SK-N-SH treated with all-trans-retinoic acid at 6 μM for 48 hours (cell line): ENCODE measurements at regions not wholly inside any gene's neighbourhood (a gene's known extent, or its start where the extent isn't known, plus 50 kb on each side); places are given as distances from the start of the nearest gene placed in this dataset.

Source experiments
- ARNTL ChIP-seq: fragments of 450-650 bp; formaldehyde crosslinking; IDR thresholded peaks from 2 replicates; pipeline ENCODE4 v1.5.0; 2020; ENCODE audit warnings: low read depth, mild to moderate bottlenecking, moderate library complexity, borderline replicate concordance
- BACH2 ChIP-seq: fragments of 250-450 bp; sonication (Bioruptor Pico); IDR thresholded peaks from 2 replicates; pipeline ENCODE4 v1.9.0; 2021; ENCODE audit warnings: mild to moderate bottlenecking, borderline replicate concordance
- CSDC2 ChIP-seq: fragments of 250-450 bp; sonication (Bioruptor Pico); IDR thresholded peaks from 2 replicates; pipeline ENCODE4 v1.5.0; 2020; ENCODE audit warnings: mild to moderate bottlenecking, moderate library complexity
- GLIS3 ChIP-seq: fragments of 250-450 bp; sonication (Bioruptor Pico); IDR thresholded peaks from 2 replicates; pipeline ENCODE4 v1.5.0; 2020; ENCODE audit warnings: mild to moderate bottlenecking, moderate library complexity
- OSR1 ChIP-seq: fragments of 250-450 bp; sonication (Bioruptor Pico); IDR thresholded peaks from 2 replicates; pipeline ENCODE4 v1.8.0; 2022; ENCODE audit warnings: moderate library complexity, mild to moderate bottlenecking, inconsistent platforms
- TCF4 ChIP-seq: fragments of 250-450 bp; sonication (Bioruptor Pico); IDR thresholded peaks from 2 replicates; pipeline ENCODE4 v1.8.0; 2021; ENCODE audit warnings: mild to moderate bottlenecking, moderate library complexity, borderline replicate concordance
- ZNF565 ChIP-seq: fragments of 450-650 bp; formaldehyde crosslinking; conservative IDR thresholded peaks from 2 replicates; pipeline ENCODE4 v1.5.0; 2020; ENCODE audit warnings: low read depth, mild to moderate bottlenecking, moderate library complexity
- ZNF70 ChIP-seq: fragments of 450-650 bp; formaldehyde crosslinking; IDR thresholded peaks from 2 replicates; pipeline ENCODE4 v1.5.0; 2020; ENCODE audit warnings: mild to moderate bottlenecking, moderate library complexity
- ZNF8 ChIP-seq: fragments of 450-650 bp; formaldehyde crosslinking; IDR thresholded peaks from 2 replicates; pipeline ENCODE4 v1.5.0; 2020; ENCODE audit warnings: mild to moderate bottlenecking, moderate library complexity
- TF ChIP-seq, protein P1 (sequence below): fragments of 250-450 bp; sonication (Bioruptor Pico); IDR thresholded peaks from 2 replicates; pipeline ENCODE4 v1.8.0; 2020; ENCODE audit warnings: mild to moderate bottlenecking, moderate library complexity, borderline replicate concordance
- TF ChIP-seq, protein P2 (sequence below): fragments of 250-450 bp; sonication (Bioruptor Pico); IDR thresholded peaks from 2 replicates; pipeline ENCODE4 v1.5.1; 2020; ENCODE audit warnings: low read depth, mild to moderate bottlenecking, moderate library complexity
- TF ChIP-seq, protein P3 (sequence below): fragments of 250-450 bp; sonication (Bioruptor Pico); IDR thresholded peaks from 2 replicates; pipeline ENCODE4 v1.5.1; 2021; ENCODE audit warnings: mild to moderate bottlenecking, moderate library complexity

DNA sequence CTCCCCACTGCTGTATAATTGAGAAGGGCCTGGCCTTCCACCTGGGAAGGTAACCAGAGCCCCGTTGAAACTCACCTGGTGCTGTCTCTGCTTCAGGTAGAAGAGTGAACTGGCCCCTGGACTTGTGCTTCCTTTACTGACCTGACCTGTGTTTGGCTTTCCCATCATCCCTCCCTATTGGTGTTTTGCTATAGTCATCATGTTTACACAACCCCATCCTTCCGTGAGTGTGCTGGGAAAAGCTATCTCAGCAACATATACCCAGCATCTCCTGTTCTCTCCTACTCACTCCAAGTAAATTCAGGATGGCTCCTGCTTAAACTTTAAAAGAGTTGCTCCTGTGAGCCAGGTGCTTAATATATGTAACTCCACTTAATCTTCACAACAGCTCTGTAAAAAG is 77.2 kb upstream of the TSC22D2 start:
- TF ChIP-seq ZNF8 (CRISPR knock-in tag): no peak
- TF ChIP-seq, protein P1, sequence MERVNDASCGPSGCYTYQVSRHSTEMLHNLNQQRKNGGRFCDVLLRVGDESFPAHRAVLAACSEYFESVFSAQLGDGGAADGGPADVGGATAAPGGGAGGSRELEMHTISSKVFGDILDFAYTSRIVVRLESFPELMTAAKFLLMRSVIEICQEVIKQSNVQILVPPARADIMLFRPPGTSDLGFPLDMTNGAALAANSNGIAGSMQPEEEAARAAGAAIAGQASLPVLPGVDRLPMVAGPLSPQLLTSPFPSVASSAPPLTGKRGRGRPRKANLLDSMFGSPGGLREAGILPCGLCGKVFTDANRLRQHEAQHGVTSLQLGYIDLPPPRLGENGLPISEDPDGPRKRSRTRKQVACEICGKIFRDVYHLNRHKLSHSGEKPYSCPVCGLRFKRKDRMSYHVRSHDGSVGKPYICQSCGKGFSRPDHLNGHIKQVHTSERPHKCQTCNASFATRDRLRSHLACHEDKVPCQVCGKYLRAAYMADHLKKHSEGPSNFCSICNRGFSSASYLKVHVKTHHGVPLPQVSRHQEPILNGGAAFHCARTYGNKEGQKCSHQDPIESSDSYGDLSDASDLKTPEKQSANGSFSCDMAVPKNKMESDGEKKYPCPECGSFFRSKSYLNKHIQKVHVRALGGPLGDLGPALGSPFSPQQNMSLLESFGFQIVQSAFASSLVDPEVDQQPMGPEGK: no peak
- no peak for TF ChIP-seq ARNTL (CRISPR knock-in tag)
- no peak for TF ChIP-seq BACH2 (CRISPR knock-in tag)
- no peak for TF ChIP-seq CSDC2 (CRISPR knock-in tag)
- no peak for TF ChIP-seq GLIS3 (CRISPR knock-in tag)
- no peak for TF ChIP-seq ZNF70 (CRISPR knock-in tag)
- TF ChIP-seq, protein P2, sequence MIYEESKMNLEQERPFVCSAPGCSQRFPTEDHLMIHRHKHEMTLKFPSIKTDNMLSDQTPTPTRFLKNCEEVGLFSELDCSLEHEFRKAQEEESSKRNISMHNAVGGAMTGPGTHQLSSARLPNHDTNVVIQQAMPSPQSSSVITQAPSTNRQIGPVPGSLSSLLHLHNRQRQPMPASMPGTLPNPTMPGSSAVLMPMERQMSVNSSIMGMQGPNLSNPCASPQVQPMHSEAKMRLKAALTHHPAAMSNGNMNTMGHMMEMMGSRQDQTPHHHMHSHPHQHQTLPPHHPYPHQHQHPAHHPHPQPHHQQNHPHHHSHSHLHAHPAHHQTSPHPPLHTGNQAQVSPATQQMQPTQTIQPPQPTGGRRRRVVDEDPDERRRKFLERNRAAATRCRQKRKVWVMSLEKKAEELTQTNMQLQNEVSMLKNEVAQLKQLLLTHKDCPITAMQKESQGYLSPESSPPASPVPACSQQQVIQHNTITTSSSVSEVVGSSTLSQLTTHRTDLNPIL (CRISPR knock-in tag): no peak
- no peak for TF ChIP-seq OSR1
- TF ChIP-seq, protein P3, sequence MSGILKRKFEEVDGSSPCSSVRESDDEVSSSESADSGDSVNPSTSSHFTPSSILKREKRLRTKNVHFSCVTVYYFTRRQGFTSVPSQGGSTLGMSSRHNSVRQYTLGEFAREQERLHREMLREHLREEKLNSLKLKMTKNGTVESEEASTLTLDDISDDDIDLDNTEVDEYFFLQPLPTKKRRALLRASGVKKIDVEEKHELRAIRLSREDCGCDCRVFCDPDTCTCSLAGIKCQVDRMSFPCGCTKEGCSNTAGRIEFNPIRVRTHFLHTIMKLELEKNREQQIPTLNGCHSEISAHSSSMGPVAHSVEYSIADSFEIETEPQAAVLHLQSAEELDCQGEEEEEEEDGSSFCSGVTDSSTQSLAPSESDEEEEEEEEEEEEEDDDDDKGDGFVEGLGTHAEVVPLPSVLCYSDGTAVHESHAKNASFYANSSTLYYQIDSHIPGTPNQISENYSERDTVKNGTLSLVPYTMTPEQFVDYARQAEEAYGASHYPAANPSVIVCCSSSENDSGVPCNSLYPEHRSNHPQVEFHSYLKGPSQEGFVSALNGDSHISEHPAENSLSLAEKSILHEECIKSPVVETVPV (CRISPR knock-in tag): no peak
- TF ChIP-seq ZNF565 (CRISPR knock-in tag): no peak
- no peak for TF ChIP-seq TCF4
